H9 (cell line): ENCODE measurements at regions not wholly inside any gene's neighbourhood (a gene's known extent, or its start where the extent isn't known, plus 50 kb on each side); places are given as distances from the start of the nearest gene placed in this dataset.

Experiments
- DNase-seq: peaks from one replicate; pipeline ENCODE4 v3.0.0-alpha.2; 2017
- H2AFZ ChIP-seq: one replicate; pipeline ENCODE4 v1.6.1; 2013; ENCODE audit warnings: mild to moderate bottlenecking, low read length, control low read depth, moderate library complexity
- H2AK5ac ChIP-seq: 2 replicates; pipeline ENCODE4 v1.6.1; 2013; ENCODE audit warnings: low read length, control low read depth, mixed read lengths; ENCODE audit not compliant: insufficient read length
- H2BK120ac ChIP-seq: one replicate; pipeline ENCODE4 v1.6.1; 2013; ENCODE audit warnings: low read depth, mild to moderate bottlenecking, low read length, control low read depth, inconsistent platforms; ENCODE audit not compliant: poor library complexity, severe bottlenecking
- H2BK12ac ChIP-seq: 2 replicates; pipeline ENCODE4 v1.6.1; 2013; ENCODE audit warnings: low read length, control low read depth, mixed read lengths, low read depth; ENCODE audit not compliant: insufficient read length
- H2BK15ac ChIP-seq: 2 replicates; pipeline ENCODE4 v1.6.1; 2013; ENCODE audit warnings: low read depth, low read length, control low read depth
- H2BK20ac ChIP-seq: one replicate; pipeline ENCODE4 v1.6.1; 2013; ENCODE audit warnings: low read depth, mild to moderate bottlenecking, low read length, control low read depth, inconsistent platforms; ENCODE audit not compliant: poor library complexity, severe bottlenecking
- H2BK5ac ChIP-seq: 2 replicates; pipeline ENCODE4 v1.6.1; 2013; ENCODE audit warnings: low read length, control low read depth, mixed read lengths; ENCODE audit not compliant: insufficient read length
- H3K14ac ChIP-seq: 2 replicates; pipeline ENCODE4 v1.6.1; 2013; ENCODE audit warnings: low read length, control low read depth; ENCODE audit not compliant: insufficient read depth
- H3K18ac ChIP-seq: 2 replicates; pipeline ENCODE4 v1.6.1; 2013; ENCODE audit warnings: low read depth, mild to moderate bottlenecking, mixed read lengths, low read length, control low read depth; ENCODE audit not compliant: insufficient read length
- H3K23ac ChIP-seq: 2 replicates; pipeline ENCODE4 v1.6.1; 2013; ENCODE audit warnings: low read length, control low read depth, mixed read lengths, low read depth; ENCODE audit not compliant: insufficient read length
- H3K23me2 ChIP-seq: 2 replicates; pipeline ENCODE4 v1.6.1; 2013; ENCODE audit warnings: low read depth, mild to moderate bottlenecking, mixed read lengths, low read length, control low read depth; ENCODE audit not compliant: insufficient read length, poor library complexity, severe bottlenecking
- H3K27ac ChIP-seq: 2 replicates; pipeline ENCODE4 v1.5.1; 2013; ENCODE audit warnings: low read length, control low read depth, mixed read lengths, low read depth; ENCODE audit not compliant: insufficient read length
- H3K27me3 ChIP-seq: 2 replicates; pipeline ENCODE4 v1.6.1; 2013; ENCODE audit warnings: low read length, control low read depth, inconsistent platforms; ENCODE audit not compliant: insufficient read depth
- H3K4ac ChIP-seq: 2 replicates; pipeline ENCODE4 v1.6.1; 2013; ENCODE audit warnings: low read depth, mild to moderate bottlenecking, control low read depth, inconsistent platforms, low read length, moderate library complexity
- H3K4me1 ChIP-seq: 2 replicates; pipeline ENCODE4 v1.6.1; 2013; ENCODE audit warnings: low read length, control low read depth, inconsistent platforms; ENCODE audit not compliant: insufficient read depth
- H3K4me2 ChIP-seq: 2 replicates; pipeline ENCODE4 v1.6.1; 2013; ENCODE audit warnings: low read length, control low read depth, mixed read lengths; ENCODE audit not compliant: insufficient read length, insufficient read depth
- H3K56ac ChIP-seq: 2 replicates; pipeline ENCODE4 v1.6.1; 2013; ENCODE audit warnings: low read depth, mild to moderate bottlenecking, mixed read lengths, low read length, control low read depth; ENCODE audit not compliant: insufficient read length
- H3K79me1 ChIP-seq: 2 replicates; pipeline ENCODE4 v1.6.1; 2013; ENCODE audit warnings: low read depth, mild to moderate bottlenecking, moderate library complexity, low read length, control low read depth, inconsistent platforms; ENCODE audit not compliant: insufficient read depth, poor library complexity, severe bottlenecking
- H3K79me2 ChIP-seq: 2 replicates; pipeline ENCODE4 v1.6.1; 2013; ENCODE audit warnings: low read length, control low read depth, inconsistent platforms; ENCODE audit not compliant: insufficient read depth
- H3K9ac ChIP-seq: 2 replicates; pipeline ENCODE4 v1.6.1; 2013; ENCODE audit warnings: low read length, control low read depth, mixed read lengths; ENCODE audit not compliant: insufficient read length; ENCODE audit errors: extremely low read depth
- H3K9me3 ChIP-seq: one replicate; pipeline ENCODE4 v1.6.1; 2013; ENCODE audit warnings: low read depth, low read length, inconsistent platforms; ENCODE audit not compliant: control insufficient read depth
- H3T11ph ChIP-seq: one replicate; pipeline ENCODE4 v1.6.1; 2013; ENCODE audit warnings: mild to moderate bottlenecking, low read length, control low read depth, inconsistent platforms
- H4K20me1 ChIP-seq: one replicate; pipeline ENCODE4 v1.6.1; 2013; ENCODE audit not compliant: control insufficient read depth, insufficient read length, insufficient read depth
- H4K5ac ChIP-seq: 2 replicates; pipeline ENCODE4 v1.6.1; 2013; ENCODE audit warnings: low read depth, mild to moderate bottlenecking, mixed read lengths, low read length, control low read depth; ENCODE audit not compliant: insufficient read length
- H4K8ac ChIP-seq: replicated peaks from 2 replicates; pipeline ENCODE4 v1.6.1; 2013; ENCODE audit warnings: low read length, control low read depth, mixed read lengths, low read depth; ENCODE audit not compliant: insufficient read length
- H4K91ac ChIP-seq: 2 replicates; pipeline ENCODE4 v1.6.1; 2013; ENCODE audit warnings: low read depth, mild to moderate bottlenecking, moderate library complexity, mixed read lengths, low read length, control low read depth; ENCODE audit not compliant: insufficient read length
- H3K27ac Mint-ChIP-seq, 3 experiments: 2 replicates in 2 of 3; 3 replicates in 1 of 3; pipeline ENCODE4 v1.8.0; 2020 to 2021; ENCODE audit warnings: mixed read lengths in 3 of 3, mild to moderate bottlenecking in 1 of 3, moderate library complexity in 1 of 3
- H3K27me3 Mint-ChIP-seq: 2 replicates; pipeline ENCODE4 v1.8.0; 2021; ENCODE audit warnings: low read depth, mild to moderate bottlenecking, moderate library complexity, mixed read lengths
- H3K36me3 Mint-ChIP-seq, 3 experiments: 2 replicates in 2 of 3; 3 replicates in 1 of 3; pipeline ENCODE4 v1.8.0; 2020 to 2021; ENCODE audit warnings: low read depth in 3 of 3, mixed read lengths in 3 of 3; ENCODE audit not compliant: insufficient read depth in 1 of 3
- H3K4me1 Mint-ChIP-seq, 2 experiments: 2 replicates each; pipeline ENCODE4 v1.8.0; 2020; ENCODE audit warnings: mixed read lengths in 2 of 2
- H3K4me3 Mint-ChIP-seq, 2 experiments: 2 replicates in 1 of 2; 3 replicates in 1 of 2; pipeline ENCODE4 v1.8.0; 2020 to 2021; ENCODE audit warnings: mild to moderate bottlenecking in 2 of 2, mixed read lengths in 2 of 2, moderate library complexity in 1 of 2
- H3K9me3 Mint-ChIP-seq, 2 experiments: 2 replicates in 1 of 2; 3 replicates in 1 of 2; pipeline ENCODE4 v1.8.0; 2020; ENCODE audit warnings: mild to moderate bottlenecking in 2 of 2, mixed read lengths in 2 of 2, moderate library complexity in 1 of 2
- CTCF ChIP-seq: fragments of 200-600 bp; sonication (generic); conservative IDR thresholded peaks from 3 replicates; pipeline ENCODE4 v1.8.0; 2021; ENCODE audit warnings: antibody characterized with exemption, mild to moderate bottlenecking
- WGBS: extraction: QIAGEN DNeasy Blood & Tissue Kit; methylation state at CpG from one replicate; pipeline ENCODE4 v1.1.7; 2013; ENCODE audit warnings: missing lambda C conversion rate, low lambda C conversion rate, mixed read lengths; ENCODE audit not compliant: insufficient read length; ENCODE audit errors: extremely low coverage; 5-methylcytosine and 5-hydroxymethylcytosine counted together

GRCh38 chr6:103855750-103856149 lies 1004.0 kb downstream of the HACE1 start:
- H2BK15ac ChIP-seq: no peak overlapping the region
- no peak overlapping the region for H4K91ac ChIP-seq
- H3K9me3 ChIP-seq: no peaks in the 10 kb centered on the region
- no peak overlapping the region for H3K18ac ChIP-seq
- Mint-ChIP-seq H3K27ac (no peak overlapping the region), H3K27me3 (no peaks in the 10 kb centered on the region), H3K36me3 (no peaks in the 10 kb centered on the region), H3K4me3 (no peak overlapping the region), H3K9me3 (no peaks in the 10 kb centered on the region), H3K4me1 (no peaks in the 10 kb centered on the region)
- H3K23ac ChIP-seq: no peak overlapping the region
- H3K79me2 ChIP-seq: no peaks in the 10 kb centered on the region
- H4K5ac ChIP-seq: no peak overlapping the region
- no peak overlapping the region for H2BK5ac ChIP-seq
- no peaks in the 10 kb centered on the region for H3K4me1 ChIP-seq
- no peak overlapping the region for H2BK120ac ChIP-seq
- H2BK12ac ChIP-seq: no peak overlapping the region
- no peak overlapping the region for H3K56ac ChIP-seq
- no CpG with 5 or more reads among the region's 3 CpGs for WGBS
- H3K23me2 ChIP-seq: no peaks in the 10 kb centered on the region
- DNase-seq: no peak
- H2AFZ ChIP-seq: no peak overlapping the region
- no peak overlapping the region for H3K4ac ChIP-seq
- H2AK5ac ChIP-seq: no peak overlapping the region
- H3K27ac ChIP-seq: no peak overlapping the region
- H4K20me1 ChIP-seq: no peaks in the 10 kb centered on the region
- H3K9ac ChIP-seq: no peak overlapping the region
- H2BK20ac ChIP-seq: no peak overlapping the region
- TF ChIP-seq CTCF: no peak
- no peak overlapping the region for H4K8ac ChIP-seq
- H3K14ac ChIP-seq: no peak overlapping the region
- H3K79me1 ChIP-seq: no peaks in the 10 kb centered on the region
- H3T11ph ChIP-seq: no peak overlapping the region
- H3K27me3 ChIP-seq: no peaks in the 10 kb centered on the region
- H3K4me2 ChIP-seq: no peak overlapping the region
